SK-N-MC (cell line): ENCODE measurements at regions not wholly inside any gene's neighbourhood (a gene's known extent, or its start where the extent isn't known, plus 50 kb on each side); places are given as distances from the start of the nearest gene placed in this dataset.
A peak's percentile ranks its signal among the peaks of the same experiment; 100 is the strongest.

ENCODE experiments used
- DNase-seq: peaks from one replicate; pipeline ENCODE4 v3.0.0-alpha.2; 2011; ENCODE audit warnings: low read depth, low spot score
- H3K27ac ChIP-seq: fragments of 200-600 bp; sonication (generic); 2 replicates; pipeline ENCODE4 v1.5.1; 2016; ENCODE audit warnings: mixed run types
- H3K36me3 ChIP-seq: fragments of 200-600 bp; sonication (generic); 2 replicates; pipeline ENCODE4 v1.6.1; 2017; ENCODE audit warnings: antibody characterized with exemption, low read length, mixed read lengths; ENCODE audit not compliant: insufficient read depth
- H3K4me3 ChIP-seq: fragments of 200-600 bp; sonication (generic); 2 replicates; pipeline ENCODE4 v1.5.1; 2016
- H3K9ac ChIP-seq: fragments of 200-600 bp; sonication (generic); 2 replicates; pipeline ENCODE4 v1.8.0; 2017; ENCODE audit warnings: mixed run types, mixed read lengths; ENCODE audit not compliant: insufficient read length
- H3K9me3 ChIP-seq: fragments of 200-600 bp; sonication (generic); 2 replicates; pipeline ENCODE4 v1.6.1; 2017; ENCODE audit warnings: low read depth, mild to moderate bottlenecking, antibody characterized with exemption, low read length, moderate library complexity, mixed read lengths
- EZH2 ChIP-seq: fragments of 200-600 bp; sonication (generic); IDR thresholded peaks from one replicate; pipeline ENCODE4 v1.6.1; 2017; ENCODE audit warnings: antibody characterized with exemption
- FOXP2 ChIP-seq: optimal IDR thresholded peaks from 2 replicates; pipeline ENCODE3; 2011; ENCODE audit warnings: mild to moderate bottlenecking, moderate library complexity; ENCODE audit not compliant: insufficient read depth; ENCODE audit errors: extremely low read length, control extremely low read depth
- POLR2AphosphoS5 ChIP-seq: IDR thresholded peaks from 2 replicates; pipeline ENCODE4 v1.6.1; 2012; ENCODE audit warnings: mild to moderate bottlenecking, low read depth, low read length, borderline replicate concordance

DNA sequence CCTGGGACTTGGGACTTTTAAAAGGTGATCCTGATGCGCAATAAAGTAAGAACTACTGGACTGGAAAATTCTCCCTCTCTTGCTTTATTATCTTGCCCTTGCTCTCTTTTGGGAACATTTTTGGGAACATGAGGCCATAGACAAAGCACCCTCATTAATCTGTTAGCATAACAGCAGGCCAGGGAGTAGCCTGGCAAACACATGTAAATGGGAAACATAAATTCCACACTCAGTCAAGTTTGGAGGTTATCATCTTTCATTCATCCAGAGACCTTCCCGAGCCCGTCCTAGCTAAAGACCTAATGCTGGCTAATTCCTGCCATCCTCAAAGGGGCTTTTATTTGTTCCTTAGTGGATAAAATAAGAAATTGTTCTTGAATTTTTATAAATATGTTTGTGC lies 162.8 kb upstream of the ARX start:
- H3K27ac ChIP-seq, result no peak overlapping the region
- H3K4me3 ChIP-seq, result no peak overlapping the region

GRCh38 chrX:25175743-25176142 lies 160.0 kb upstream of the ARX start:
- Histone ChIP-seq H3K27ac (no peak overlapping the region), H3K9ac (no peak overlapping the region), H3K36me3 (no peaks in the 10 kb centered on the region), H3K9me3 (no peaks in the 10 kb centered on the region), H3K4me3 (no peak overlapping the region)
- no peak for DNase-seq
- TF ChIP-seq EZH2 (no peak), FOXP2 (no peak), POLR2AphosphoS5 (no peak)

More for the DNA sequence above, 162.8 kb upstream of the ARX start:
- H3K36me3 ChIP-seq, result no peaks in the 10 kb centered on the region
- H3K9ac ChIP-seq, result no peak overlapping the region
- TF ChIP-seq EZH2 (no peak), POLR2AphosphoS5 (no peak), FOXP2 (no peak)
- no peaks in the 10 kb centered on the region for H3K9me3 ChIP-seq
- no peak for DNase-seq

DNA sequence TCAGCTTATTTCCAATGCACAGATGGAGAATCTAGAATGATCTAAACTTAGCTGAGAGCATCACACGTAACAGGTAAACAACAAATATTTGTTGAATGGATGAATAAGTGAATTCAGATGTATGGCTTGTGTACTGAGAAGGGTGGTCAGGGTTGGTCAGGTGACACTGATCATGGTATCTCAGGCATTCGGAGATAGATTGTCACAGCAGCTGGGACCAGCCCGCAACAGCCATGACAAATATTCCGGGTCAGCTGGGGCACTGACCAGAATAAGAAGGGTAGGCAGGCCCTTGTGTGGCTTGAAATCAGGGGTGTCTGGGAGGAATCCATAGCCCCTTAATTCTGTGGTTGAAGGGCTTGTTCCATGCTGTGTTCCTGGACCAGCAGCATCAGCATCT lies 159.4 kb upstream of the ARX start:
- TF ChIP-seq POLR2AphosphoS5 (no peak), FOXP2 (no peak), EZH2 (no peak)
- Histone ChIP-seq H3K4me3 (no peak overlapping the region), H3K9ac (no peak overlapping the region), H3K27ac (no peak overlapping the region), H3K36me3 (no peaks in the 10 kb centered on the region), H3K9me3 (no peaks in the 10 kb centered on the region)
- no peak for DNase-seq

DNA sequence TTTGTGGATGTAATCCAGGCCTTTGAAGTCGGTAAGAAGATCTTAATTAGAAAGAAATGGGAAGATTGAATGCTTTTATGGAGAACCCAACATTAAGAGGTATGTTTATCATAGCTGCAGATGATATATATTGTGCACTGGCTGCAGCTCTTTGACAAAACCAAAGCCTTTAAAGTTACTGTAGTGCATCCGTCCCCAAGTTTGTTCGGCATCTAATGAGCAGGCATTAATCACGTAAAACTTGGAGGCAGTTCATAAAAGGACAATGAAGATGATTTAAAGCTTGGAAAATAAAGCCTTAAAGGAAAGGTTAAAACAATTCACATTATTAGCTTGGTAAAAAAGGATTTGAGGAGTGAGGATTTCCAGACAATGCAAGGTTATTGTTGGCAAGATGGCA lies 150.8 kb upstream of the ARX start:
- no peak for DNase-seq
- no peak overlapping the region for H3K4me3 ChIP-seq
- no peak for TF ChIP-seq EZH2
- no peak for TF ChIP-seq POLR2AphosphoS5
- no peak for TF ChIP-seq FOXP2
- H3K36me3 ChIP-seq, result no peaks in the 10 kb centered on the region
- no peak overlapping the region for H3K27ac ChIP-seq
- H3K9me3 ChIP-seq, result no peaks in the 10 kb centered on the region
- no peak overlapping the region for H3K9ac ChIP-seq

- Histone ChIP-seq H3K4me3 (no peak overlapping the region), H3K27ac (no peak overlapping the region), H3K36me3 (no peaks in the 10 kb centered on the region), H3K9me3 (no peaks in the 10 kb centered on the region), H3K9ac (no peak overlapping the region)
- TF ChIP-seq POLR2AphosphoS5 (no peak), FOXP2 (no peak), EZH2 (no peak)
- no peak for DNase-seq
These were observed 150.4 kb upstream of the ARX start for GRCh38 chrX:25166145-25166544.

GRCh38 chrX:25158635-25159034 lies 142.9 kb upstream of the ARX start:
- H3K9me3 ChIP-seq, result no peaks in the 10 kb centered on the region
- no peaks in the 10 kb centered on the region for H3K36me3 ChIP-seq
- no peak overlapping the region for H3K9ac ChIP-seq
- H3K4me3 ChIP-seq, result no peak overlapping the region
- no peak for DNase-seq
- TF ChIP-seq EZH2 (no peak), FOXP2 (no peak), POLR2AphosphoS5 (no peak)
- H3K27ac ChIP-seq, result no peak overlapping the region

- H3K4me3 ChIP-seq, result no peak overlapping the region
- H3K9ac ChIP-seq, result no peak overlapping the region
- DNase-seq, result no peak
- no peaks in the 10 kb centered on the region for H3K9me3 ChIP-seq
- H3K36me3 ChIP-seq, result no peaks in the 10 kb centered on the region
- no peak overlapping the region for H3K27ac ChIP-seq
- TF ChIP-seq FOXP2 (no peak), POLR2AphosphoS5 (no peak), EZH2 (no peak)
These were observed 141.1 kb upstream of the ARX start for GRCh38 chrX:25156832-25157231.

DNA sequence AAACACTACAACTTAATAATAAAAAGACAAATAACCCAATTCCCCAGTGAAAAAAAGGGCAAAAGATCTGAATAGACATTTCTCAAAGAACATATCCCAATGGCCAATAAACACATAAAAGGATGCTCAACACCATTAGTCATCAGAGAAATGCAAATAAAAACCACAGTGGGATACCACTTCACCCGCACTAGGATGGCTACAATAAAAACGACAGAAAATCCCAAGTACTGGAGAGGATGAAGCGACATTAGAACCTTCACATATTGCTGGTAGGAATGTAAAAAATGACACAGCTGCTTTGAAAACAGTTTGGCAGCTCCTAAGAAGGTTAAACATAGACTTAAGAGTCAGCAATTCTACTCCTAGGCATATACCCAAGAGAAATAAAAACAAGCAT lies 140.6 kb upstream of the ARX start:
- TF ChIP-seq FOXP2 (no peak), POLR2AphosphoS5 (no peak), EZH2 (no peak)
- no peaks in the 10 kb centered on the region for H3K36me3 ChIP-seq
- no peak for DNase-seq
- no peak overlapping the region for H3K9ac ChIP-seq
- H3K27ac ChIP-seq, result no peak overlapping the region
- H3K9me3 ChIP-seq, result no peaks in the 10 kb centered on the region
- no peak overlapping the region for H3K4me3 ChIP-seq

- Histone ChIP-seq H3K4me3 (no peak overlapping the region), H3K36me3 (no peaks in the 10 kb centered on the region), H3K9ac (no peak overlapping the region), H3K27ac (no peak overlapping the region), H3K9me3 (no peaks in the 10 kb centered on the region)
- no peak for DNase-seq
- TF ChIP-seq EZH2 (no peak), FOXP2 (no peak), POLR2AphosphoS5 (no peak)
These were observed 138.4 kb upstream of the ARX start for GRCh38 chrX:25154168-25154567.

DNA sequence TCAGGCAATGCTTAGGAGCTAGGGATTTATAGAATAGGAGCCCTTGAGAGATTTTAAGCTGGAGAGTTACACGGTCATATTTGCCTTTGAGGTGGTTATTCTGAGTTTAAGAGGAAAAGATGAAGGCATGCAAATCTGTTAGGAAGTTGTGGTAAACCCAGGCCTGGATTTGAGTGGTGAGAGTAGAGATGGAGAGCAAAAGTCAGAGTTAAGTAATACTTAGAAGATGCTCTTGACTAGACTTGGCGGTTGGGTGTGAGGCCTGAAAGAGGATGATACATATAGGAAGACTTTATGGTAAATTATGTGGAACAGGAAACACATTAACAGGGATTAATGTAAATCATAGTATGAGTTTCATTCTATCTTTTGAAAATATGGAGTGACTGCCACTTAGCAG lies 136.0 kb upstream of the ARX start:
- Histone ChIP-seq H3K36me3 (no peaks in the 10 kb centered on the region), H3K9ac (no peak overlapping the region), H3K4me3 (no peak overlapping the region), H3K27ac (no peak overlapping the region), H3K9me3 (no peaks in the 10 kb centered on the region)
- peak; percentile 75 for DNase-seq
- no peak for TF ChIP-seq FOXP2
- TF ChIP-seq POLR2AphosphoS5, result peak; percentile 38; the same call in 1 of the 2 replicates
